ENCODE measurements at regions not wholly inside any gene's neighbourhood (a gene's known extent, or its start where the extent isn't known, plus 50 kb on each side); places are given as distances from the start of the nearest gene placed in this dataset.

- TF ChIP-seq CTCF (IDR thresholded peaks at IDR 0.05), result no peak
- no peak for TF ChIP-seq POLR2A (IDR thresholded peaks at IDR 0.05)
Measured at GRCh38 chrX:10047631-10048030, 80.5 kb downstream of the CLDN34 start.
